ENCODE measurements at regions not wholly inside any gene's neighbourhood (a gene's known extent, or its start where the extent isn't known, plus 50 kb on each side); places are given as distances from the start of the nearest gene placed in this dataset.

DNA sequence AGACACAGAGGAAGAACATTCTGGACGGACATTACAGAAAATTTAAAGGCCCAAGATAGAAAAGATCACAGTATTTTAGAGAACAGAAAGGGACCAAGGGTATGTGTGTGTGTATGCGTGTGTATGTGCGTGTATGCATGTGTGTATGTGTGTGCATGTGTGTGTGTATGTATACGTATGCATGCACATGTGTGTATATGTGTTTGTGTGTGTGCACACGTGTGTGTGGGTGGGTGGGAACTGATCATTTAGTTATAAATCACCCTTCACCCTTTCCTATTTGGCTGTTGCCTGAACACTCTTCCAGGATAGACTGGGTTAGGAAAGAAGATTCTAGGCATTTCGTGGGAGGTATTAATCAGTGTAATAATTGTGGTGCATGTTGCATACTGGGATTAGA, 634.4 kb downstream of the DHX35 start:
- no peak overlapping the region for H3K4me3 ChIP-seq (ENCODE audit: low read depth, low read length)
- in situ Hi-C loops (cut with HindIII; ENCODE audit: low sequenced_read_pairs): no loop called here
- TF ChIP-seq, protein P1, sequence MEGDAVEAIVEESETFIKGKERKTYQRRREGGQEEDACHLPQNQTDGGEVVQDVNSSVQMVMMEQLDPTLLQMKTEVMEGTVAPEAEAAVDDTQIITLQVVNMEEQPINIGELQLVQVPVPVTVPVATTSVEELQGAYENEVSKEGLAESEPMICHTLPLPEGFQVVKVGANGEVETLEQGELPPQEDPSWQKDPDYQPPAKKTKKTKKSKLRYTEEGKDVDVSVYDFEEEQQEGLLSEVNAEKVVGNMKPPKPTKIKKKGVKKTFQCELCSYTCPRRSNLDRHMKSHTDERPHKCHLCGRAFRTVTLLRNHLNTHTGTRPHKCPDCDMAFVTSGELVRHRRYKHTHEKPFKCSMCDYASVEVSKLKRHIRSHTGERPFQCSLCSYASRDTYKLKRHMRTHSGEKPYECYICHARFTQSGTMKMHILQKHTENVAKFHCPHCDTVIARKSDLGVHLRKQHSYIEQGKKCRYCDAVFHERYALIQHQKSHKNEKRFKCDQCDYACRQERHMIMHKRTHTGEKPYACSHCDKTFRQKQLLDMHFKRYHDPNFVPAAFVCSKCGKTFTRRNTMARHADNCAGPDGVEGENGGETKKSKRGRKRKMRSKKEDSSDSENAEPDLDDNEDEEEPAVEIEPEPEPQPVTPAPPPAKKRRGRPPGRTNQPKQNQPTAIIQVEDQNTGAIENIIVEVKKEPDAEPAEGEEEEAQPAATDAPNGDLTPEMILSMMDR (IDR thresholded peaks at IDR 0.05; ENCODE audit: low read depth, low read length, missing control alignments): no peak
- no peak for DNase-seq (ENCODE audit: low read depth)

DNA sequence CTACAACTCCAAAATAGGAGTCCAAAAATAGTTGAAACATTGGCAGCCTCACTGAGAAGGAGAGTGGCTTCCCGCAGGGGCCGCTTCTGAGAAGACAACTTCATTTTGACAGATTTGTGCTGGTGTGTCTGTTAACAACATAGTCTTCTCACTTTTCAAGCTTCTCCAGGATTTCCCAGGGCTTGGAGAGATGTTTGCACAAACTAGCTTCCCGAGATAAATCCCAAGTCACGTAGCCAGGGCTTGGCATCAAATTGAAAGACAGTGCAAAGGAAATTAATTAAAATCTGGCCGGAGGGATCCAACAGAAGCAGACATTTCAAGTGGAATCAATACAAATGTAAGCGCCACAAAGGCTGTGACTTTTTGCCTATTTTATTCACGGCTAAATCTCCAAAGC, 630.2 kb downstream of the DHX35 start:
- TF ChIP-seq, protein P1 (IDR thresholded peaks at IDR 0.05; ENCODE audit: low read depth, low read length, missing control alignments): no peak
- no peak for DNase-seq (ENCODE audit: low read depth)
- in situ Hi-C loops (cut with HindIII; ENCODE audit: low sequenced_read_pairs): no loop called here
- no peak overlapping the region for H3K4me3 ChIP-seq (ENCODE audit: low read depth, low read length)

DNA sequence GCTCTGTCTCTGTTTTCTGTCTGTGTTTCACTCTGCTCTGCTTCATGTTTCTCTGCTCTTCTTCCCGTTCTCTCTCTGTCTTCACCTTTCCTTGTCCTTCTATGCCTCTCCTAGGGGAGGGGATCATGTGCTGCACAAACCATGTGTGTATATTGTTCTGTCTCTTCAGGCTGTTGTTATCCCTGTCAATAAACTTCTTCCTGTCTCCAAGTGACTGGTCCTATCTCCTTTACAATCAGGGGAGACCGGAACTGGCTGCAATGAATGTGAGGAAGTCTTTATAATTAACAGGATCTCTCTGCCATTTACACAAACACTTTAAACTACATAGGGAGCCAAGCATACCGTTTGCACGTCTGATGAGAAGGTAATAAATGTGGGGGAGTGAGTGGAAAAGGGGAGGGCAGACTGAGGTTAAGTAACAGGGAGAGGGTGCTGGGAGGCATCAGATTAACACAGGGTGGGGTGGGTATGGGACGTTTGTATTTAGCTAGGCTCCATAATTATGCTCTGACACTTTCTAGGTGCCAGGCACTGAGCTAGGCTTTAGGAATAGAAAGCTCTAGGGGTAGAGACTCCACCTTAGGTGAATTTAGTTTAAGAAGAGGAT, 626.1 kb downstream of the DHX35 start:
- TF ChIP-seq, protein P1 (IDR thresholded peaks at IDR 0.05; ENCODE audit: low read depth, low read length, missing control alignments): no peak
- DNase-seq (ENCODE audit: low read depth): no peak
- in situ Hi-C loops (cut with HindIII; ENCODE audit: low sequenced_read_pairs): no loop called here
- H3K4me3 ChIP-seq (ENCODE audit: low read depth, low read length): no peak overlapping the region

DNA sequence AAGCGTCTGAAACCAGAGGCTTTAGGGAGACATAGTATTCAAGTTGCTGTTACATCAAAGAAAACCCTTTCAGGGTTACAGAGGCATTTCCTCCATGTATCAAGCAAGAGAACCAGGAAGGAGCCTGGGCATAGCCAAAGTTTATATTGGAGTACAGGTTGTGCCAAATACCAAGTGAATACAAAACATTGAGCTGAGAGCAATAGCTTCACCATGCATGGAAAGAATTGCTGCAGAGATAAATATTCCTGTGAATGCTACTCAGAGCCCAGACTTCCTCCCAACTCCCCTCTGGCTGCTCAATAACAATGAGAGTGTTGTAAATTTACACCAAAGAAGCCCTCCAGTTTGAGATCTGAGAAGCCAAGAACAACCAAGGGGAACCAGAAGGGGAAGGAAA, 618.9 kb downstream of the DHX35 start:
- no peak for DNase-seq (ENCODE audit: low read depth)
- in situ Hi-C loops (cut with HindIII; ENCODE audit: low sequenced_read_pairs): no loop called here
- TF ChIP-seq, protein P1 (IDR thresholded peaks at IDR 0.05; ENCODE audit: low read depth, low read length, missing control alignments): no peak
- no peak overlapping the region for H3K4me3 ChIP-seq (ENCODE audit: low read depth, low read length)

DNA sequence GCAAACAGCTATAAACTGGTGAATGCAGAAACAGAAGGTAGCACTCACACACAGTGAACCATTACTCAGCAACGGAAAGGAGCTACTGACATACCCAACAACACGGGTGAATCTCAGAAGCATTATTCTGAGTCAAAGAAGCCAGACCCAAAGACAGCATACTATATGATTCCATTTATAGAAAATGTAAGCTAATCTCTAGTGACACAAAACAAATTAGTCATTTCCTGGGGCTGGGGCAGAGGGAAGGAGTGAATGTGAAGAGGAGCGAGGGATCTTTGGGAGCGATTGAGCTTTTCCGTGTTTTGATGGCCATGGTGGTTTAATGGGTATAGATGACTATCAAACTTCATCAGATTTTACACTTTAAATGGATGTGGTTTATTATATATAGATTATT, 614.6 kb downstream of the DHX35 start:
- in situ Hi-C loops (cut with HindIII; ENCODE audit: low sequenced_read_pairs): no loop called here
- DNase-seq (ENCODE audit: low read depth): no peak
- TF ChIP-seq, protein P1 (IDR thresholded peaks at IDR 0.05; ENCODE audit: low read depth, low read length, missing control alignments): no peak

DNA sequence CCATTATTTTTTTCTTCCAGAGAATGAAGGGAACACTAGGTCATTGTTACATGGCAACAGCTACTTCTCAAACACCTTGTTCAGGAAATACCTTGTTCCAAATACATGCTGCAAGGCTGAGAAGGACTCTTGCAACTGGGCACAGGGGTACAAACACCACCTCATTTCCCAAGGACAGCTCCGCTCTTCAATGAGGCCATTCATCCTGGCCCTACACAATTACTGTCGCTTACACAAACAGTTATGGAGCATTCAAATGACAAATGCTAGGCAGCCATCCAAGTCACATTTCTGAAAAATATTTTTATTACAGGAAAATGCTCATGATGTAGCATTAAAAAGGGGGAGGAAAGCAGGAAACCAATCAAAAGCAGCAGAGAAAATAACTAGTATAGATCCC, 611.9 kb downstream of the DHX35 start:
- TF ChIP-seq, protein P1 (IDR thresholded peaks at IDR 0.05; ENCODE audit: low read depth, low read length, missing control alignments): no peak
- DNase-seq (ENCODE audit: low read depth): no peak
- in situ Hi-C loops (cut with HindIII; ENCODE audit: low sequenced_read_pairs): no loop called here
- H3K4me3 ChIP-seq (ENCODE audit: low read depth, low read length): no peak overlapping the region

More for the DNA sequence above, 614.6 kb downstream of the DHX35 start:
- no peak overlapping the region for H3K4me3 ChIP-seq (ENCODE audit: low read depth, low read length)
